Endothelial cell of umbilical vein (primary cell): ENCODE measurements at regions not wholly inside any gene's neighbourhood (a gene's known extent, or its start where the extent isn't known, plus 50 kb on each side); places are given as distances from the start of the nearest gene placed in this dataset.

ENCODE experiments used
- BruUV-seq: library from RNA; stranded (reverse); fragments of 400-500 nt; replicated peaks from 2 replicates; lab custom pipeline; 2021; lab: Mats Ljungman, UMichigan
- CTCF ChIA-PET: fragments of 300-600, 350-600 bp; sonication (Branson Sonifier 250); formaldehyde crosslinking; loops from one replicate; lab custom pipeline; 2021; ENCODE audit warnings: antibody characterized with exemption, inconsistent platforms; lab: Charles Lee
- POLR2A ChIA-PET: fragments of 300-600, 350-600 bp; sonication (Branson Sonifier 250); formaldehyde crosslinking; loops from one replicate; lab custom pipeline; 2021; ENCODE audit warnings: antibody characterized with exemption, inconsistent platforms; lab: Charles Lee
- DNase-seq: peaks from one replicate; pipeline ENCODE4 v3.0.0-alpha.2; 2011; ENCODE audit warnings: low read depth, low spot score
- FAIRE-seq: peaks from 2 replicates; lab custom pipeline; 2011; peaks lifted over from hg19 to GRCh38; lab: Jason Lieb, UNC
- H2AFZ ChIP-seq: 2 replicates; pipeline ENCODE4 v1.6.0; 2012; ENCODE audit warnings: low read depth, low read length, control low read depth, inconsistent platforms
- H3K27ac ChIP-seq: 2 replicates; pipeline ENCODE4 v1.5.1; 2011; ENCODE audit warnings: low read depth, mild to moderate bottlenecking, control low read depth, low read length, moderate library complexity; ENCODE audit not compliant: insufficient read depth
- H3K27me3 ChIP-seq, 2 experiments: 2 replicates each; pipeline versions ENCODE4 v1.6.0 to v1.6.1; 2011; ENCODE audit warnings: low read length in 2 of 2, mixed read lengths in 1 of 2; ENCODE audit not compliant: control insufficient read depth in 2 of 2, insufficient read depth in 2 of 2
- H3K36me3 ChIP-seq, 2 experiments: 2 replicates in 1 of 2; 3 replicates in 1 of 2; pipeline ENCODE4 v1.5.1; 2011; ENCODE audit warnings: low read length in 2 of 2, mild to moderate bottlenecking in 1 of 2, moderate library complexity in 1 of 2; ENCODE audit not compliant: control insufficient read depth in 2 of 2, insufficient read depth in 2 of 2; ENCODE audit errors: extremely low read depth in 1 of 2
- H3K4me1 ChIP-seq: 3 replicates; pipeline ENCODE4 v1.5.1; 2011; ENCODE audit warnings: mild to moderate bottlenecking, low read length; ENCODE audit not compliant: control insufficient read depth, insufficient read depth; ENCODE audit errors: extremely low read depth
- H3K4me2 ChIP-seq: 2 replicates; pipeline ENCODE4 v1.6.1; 2011; ENCODE audit warnings: low read length, control low read depth, mixed read lengths; ENCODE audit not compliant: insufficient read depth
- H3K4me3 ChIP-seq, 3 experiments: fragments of 200-600 bp in 1 of 3; sonication (generic), shearing (Covaris generic) in 1 of 3; replicated peaks in 1 of 3; 2 replicates each; pipeline ENCODE4 v1.5.1; 2011 to 2016; ENCODE audit warnings: control low read depth in 3 of 3, low read length in 3 of 3, mild to moderate bottlenecking in 2 of 3, inconsistent platforms in 1 of 3, low read depth in 1 of 3, moderate library complexity in 1 of 3; ENCODE audit not compliant: insufficient read depth in 1 of 3
- H3K79me2 ChIP-seq: 2 replicates; pipeline ENCODE4 v1.6.0; 2012; ENCODE audit warnings: low read length, inconsistent platforms; ENCODE audit not compliant: control insufficient read depth, insufficient read depth
- H3K9ac ChIP-seq: replicated peaks from 2 replicates; pipeline ENCODE3; 2011; ENCODE audit warnings: low read length, control low read depth; ENCODE audit not compliant: insufficient read depth; ENCODE audit errors: extremely low read depth
- H3K9me1 ChIP-seq: replicated peaks from 3 replicates; pipeline ENCODE4 v1.6.0; 2011; ENCODE audit warnings: mild to moderate bottlenecking, low read length; ENCODE audit not compliant: control insufficient read depth, insufficient read depth; ENCODE audit errors: extremely low read depth
- H3K9me3 ChIP-seq: replicated peaks from 2 replicates; pipeline ENCODE4 v1.5.1; 2012; ENCODE audit warnings: low read length, inconsistent platforms; ENCODE audit not compliant: control insufficient read depth, insufficient read depth
- H4K20me1 ChIP-seq: replicated peaks from 2 replicates; pipeline ENCODE3; 2011; ENCODE audit warnings: mild to moderate bottlenecking, low read length; ENCODE audit not compliant: control insufficient read depth, insufficient read depth; ENCODE audit errors: extremely low read depth
- CTCF ChIP-seq, 2 donors: IDR thresholded peaks; 1 replicate in 1 of 2; 2 replicates in 1 of 2; pipeline ENCODE4 v1.5.1; 2011; ENCODE audit warnings: low read length in 2 of 2, mild to moderate bottlenecking in 2 of 2, moderate library complexity in 2 of 2, control low read depth in 1 of 2, inconsistent platforms in 1 of 2, low read depth in 1 of 2; ENCODE audit not compliant: insufficient read depth in 1 of 2; ENCODE audit errors: extremely low read depth in 1 of 2
- EZH2 ChIP-seq: IDR thresholded peaks from 2 replicates; pipeline ENCODE4 v1.6.1; 2012; ENCODE audit warnings: borderline replicate concordance, low read depth, mild to moderate bottlenecking, moderate library complexity, low read length, inconsistent platforms; ENCODE audit not compliant: severe bottlenecking
- FOS ChIP-seq: IDR thresholded peaks from 2 replicates; pipeline ENCODE4 v1.6.1; 2011; ENCODE audit warnings: mild to moderate bottlenecking, low read length, moderate library complexity, borderline replicate concordance; ENCODE audit not compliant: insufficient read depth
- GATA2 ChIP-seq: IDR thresholded peaks from 2 replicates; pipeline ENCODE4 v1.7.0; 2011; ENCODE audit warnings: low read depth, mild to moderate bottlenecking, moderate library complexity, mixed read lengths, low read length; ENCODE audit not compliant: insufficient read length, insufficient read depth
- JUN ChIP-seq: IDR thresholded peaks from 2 replicates; pipeline ENCODE4 v1.6.1; 2011; ENCODE audit warnings: borderline replicate concordance, low read depth; ENCODE audit not compliant: insufficient read length, insufficient read depth
- MAX ChIP-seq: IDR thresholded peaks from 2 replicates; pipeline ENCODE4 v1.6.1; 2011; ENCODE audit not compliant: insufficient read depth, insufficient read length
- MYC ChIP-seq: IDR thresholded peaks from one replicate; pipeline ENCODE4 v1.6.1; 2011; ENCODE audit warnings: mild to moderate bottlenecking, low read depth, low read length
- POLR2A ChIP-seq: IDR thresholded peaks from 2 replicates; pipeline ENCODE4 v1.6.1; 2012; ENCODE audit warnings: low read depth, mild to moderate bottlenecking, control low read depth, low read length
- POLR2AphosphoS5 ChIP-seq: IDR thresholded peaks from 2 replicates; pipeline ENCODE4 v1.6.1; 2012; ENCODE audit warnings: low read depth, mild to moderate bottlenecking, control low read depth, low read length, moderate library complexity; ENCODE audit not compliant: insufficient read depth
- dilution Hi-C: fragments of 300-500 bp; cut with MboI; formaldehyde crosslinking; loops from one replicate; pipeline ENCODE4 v1.15.0; 2019; ENCODE audit warnings: low sequenced_read_pairs; ENCODE audit not compliant: extremely low pct_ligation_motif_present
- intact Hi-C: fragments of 100-400 bp; cut with micrococcal nuclease; formaldehyde crosslinking; loops from one replicate; pipeline ENCODE4 v1.10.0; 2022

GRCh38 chr15:91678003-91678402, 175.5 kb upstream of the SLCO3A1 start:
- no peaks in the 10 kb centered on the region for H3K9me1 ChIP-seq
- FAIRE-seq (no peak), DNase-seq (no peak)
- no peak overlapping the region for H3K4me2 ChIP-seq
- ChIA-PET CTCF (no interaction called here), POLR2A (no interaction called here)
- H3K9me3 ChIP-seq = no peaks in the 10 kb centered on the region
- no peaks in the 10 kb centered on the region for H3K4me1 ChIP-seq
- H3K27ac ChIP-seq = no peak overlapping the region
- dilution Hi-C loops (no loop called here), intact Hi-C loops (no loop called here)
- TF ChIP-seq CTCF (IDR thresholded peaks at IDR 0.05; ENCODE audit: extremely low read depth in 1 of 2, insufficient read depth in 1 of 2, low read depth in 1 of 2, low read length in 2 of 2) = no peak
- TF ChIP-seq JUN = no peak
- no peak for TF ChIP-seq EZH2
- TF ChIP-seq MAX = no peak
- TF ChIP-seq POLR2AphosphoS5 = no peak
- TF ChIP-seq GATA2 = no peak
- TF ChIP-seq POLR2A = no peak
- TF ChIP-seq MYC = no peak
- no peak for TF ChIP-seq FOS
- H3K4me3 ChIP-seq = no peak overlapping the region
- H2AFZ ChIP-seq = no peak overlapping the region
- no peaks in the 10 kb centered on the region for H4K20me1 ChIP-seq
- no peak overlapping the region for H3K9ac ChIP-seq
- no TSS peak for BruUV-seq
- H3K27me3 ChIP-seq = no peaks in the 10 kb centered on the region
- H3K36me3 ChIP-seq = no peaks in the 10 kb centered on the region
- no peaks in the 10 kb centered on the region for H3K79me2 ChIP-seq
